GM21390 (cell line): ENCODE measurements at regions not wholly inside any gene's neighbourhood (a gene's known extent, or its start where the extent isn't known, plus 50 kb on each side); places are given as distances from the start of the nearest gene placed in this dataset.

Experiments used
- ATAC-seq: cut with Tn5 transposase; IDR thresholded peaks from one replicate; pipeline ENCODE4 v1.9.1; 2021; ENCODE audit not compliant: unreplicated experiment

GRCh38 chr21:15233611-15234010, 168.8 kb upstream of the NRIP1 start:
- ATAC-seq = no peak

GRCh38 chr21:15236111-15236510, 171.3 kb upstream of the NRIP1 start:
- ATAC-seq = no peak

- ATAC-seq = no peak
Observed at GRCh38 chr21:15240848-15241247, 176.0 kb upstream of the NRIP1 start.

- ATAC-seq = no peak
Observed at GRCh38 chr21:15241997-15242736, 177.4 kb upstream of the NRIP1 start.

- ATAC-seq = no peak
Observed at GRCh38 chr21:15242906-15243305, 178.1 kb upstream of the NRIP1 start.

- no peak for ATAC-seq
Observed at GRCh38 chr21:15243406-15243805, 178.6 kb upstream of the NRIP1 start.

GRCh38 chr21:15247613-15248012, 182.8 kb upstream of the NRIP1 start:
- ATAC-seq = no peak

GRCh38 chr21:15249285-15249993, 184.6 kb upstream of the NRIP1 start:
- no peak for ATAC-seq

- no peak for ATAC-seq
Observed at GRCh38 chr21:15250384-15250783, 185.6 kb upstream of the NRIP1 start.

- no peak for ATAC-seq
Observed at GRCh38 chr21:15252431-15252830, 187.6 kb upstream of the NRIP1 start.

GRCh38 chr21:15254111-15254510, 189.3 kb upstream of the NRIP1 start:
- no peak for ATAC-seq

GRCh38 chr21:15255261-15255660, 190.5 kb upstream of the NRIP1 start:
- ATAC-seq = no peak

- no peak for ATAC-seq
Observed at GRCh38 chr21:15255763-15256162, 191.0 kb upstream of the NRIP1 start.

- no peak for ATAC-seq
Observed at GRCh38 chr21:15256996-15257395, 192.2 kb upstream of the NRIP1 start.

GRCh38 chr21:15257646-15258045, 192.8 kb upstream of the NRIP1 start:
- no peak for ATAC-seq

GRCh38 chr21:15259824-15260223, 195.0 kb upstream of the NRIP1 start:
- ATAC-seq = no peak

- no peak for ATAC-seq
Observed at GRCh38 chr21:15260604-15261003, 195.8 kb upstream of the NRIP1 start.

- ATAC-seq = no peak
Observed at GRCh38 chr21:15264084-15264665, 199.4 kb upstream of the NRIP1 start.

- no peak for ATAC-seq
Observed at GRCh38 chr21:15272171-15272570, 207.4 kb upstream of the NRIP1 start.

- ATAC-seq = no peak
Observed at GRCh38 chr21:15272591-15272990, 207.8 kb upstream of the NRIP1 start.

- no peak for ATAC-seq
Observed at GRCh38 chr21:15273244-15273643, 208.4 kb upstream of the NRIP1 start.
